ENCODE measurements at regions not wholly inside any gene's neighbourhood (a gene's known extent, or its start where the extent isn't known, plus 50 kb on each side); places are given as distances from the start of the nearest gene placed in this dataset.

DNA sequence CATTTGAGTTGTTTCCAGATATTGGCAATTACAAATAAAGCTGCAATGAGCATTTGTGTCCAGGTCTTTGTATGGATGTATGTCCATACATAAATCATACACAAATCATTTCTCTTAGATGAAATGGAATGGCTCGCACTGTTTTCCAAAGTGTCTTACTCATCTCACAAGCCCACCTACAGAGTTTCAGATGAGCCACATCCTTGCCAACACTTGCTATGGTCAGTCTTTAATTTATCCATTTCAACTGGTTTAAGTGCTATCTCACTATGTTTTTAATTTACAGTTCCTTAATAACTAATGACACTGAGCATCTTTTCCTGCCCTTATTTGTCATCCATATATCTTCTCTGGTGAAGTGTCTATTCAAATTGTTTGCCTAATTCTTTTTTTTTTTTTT is 132.9 kb upstream of the DIO3 start:
- Histone ChIP-seq H3K4me2 (ENCODE audit: low read depth, low read length) (no peak overlapping the region), H3K27ac (ENCODE audit: low read length) (no peak overlapping the region), H3K27me3 (replicated peaks; ENCODE audit: insufficient read depth, low read length) (peaks cover 31% of the 10 kb centered on the region), H3K4me1 (ENCODE audit: low read length) (no peaks in the 10 kb centered on the region), H3K79me2 (ENCODE audit: low read length) (no peaks in the 10 kb centered on the region), H3K9me2 (replicated peaks; ENCODE audit: insufficient read depth, low read length) (no peaks in the 10 kb centered on the region), H3K36me3 (replicated peaks; ENCODE audit: insufficient read depth, low read length) (no peaks in the 10 kb centered on the region), H2AFZ (ENCODE audit: low read length) (no peak overlapping the region), H3K9ac (ENCODE audit: low read length) (no peak overlapping the region), H3F3A (ENCODE audit: insufficient read depth, low read length) (no peaks in the 10 kb centered on the region), H3K4me3 (ENCODE audit: low read length) (no peak overlapping the region), H3K9me3 (replicated peaks; ENCODE audit: insufficient read depth, low read length) (no peaks in the 10 kb centered on the region), H4K20me1 (ENCODE audit: insufficient read depth, low read length) (no peaks in the 10 kb centered on the region)
- no peak for DNase-seq
- TF ChIP-seq, protein P1, sequence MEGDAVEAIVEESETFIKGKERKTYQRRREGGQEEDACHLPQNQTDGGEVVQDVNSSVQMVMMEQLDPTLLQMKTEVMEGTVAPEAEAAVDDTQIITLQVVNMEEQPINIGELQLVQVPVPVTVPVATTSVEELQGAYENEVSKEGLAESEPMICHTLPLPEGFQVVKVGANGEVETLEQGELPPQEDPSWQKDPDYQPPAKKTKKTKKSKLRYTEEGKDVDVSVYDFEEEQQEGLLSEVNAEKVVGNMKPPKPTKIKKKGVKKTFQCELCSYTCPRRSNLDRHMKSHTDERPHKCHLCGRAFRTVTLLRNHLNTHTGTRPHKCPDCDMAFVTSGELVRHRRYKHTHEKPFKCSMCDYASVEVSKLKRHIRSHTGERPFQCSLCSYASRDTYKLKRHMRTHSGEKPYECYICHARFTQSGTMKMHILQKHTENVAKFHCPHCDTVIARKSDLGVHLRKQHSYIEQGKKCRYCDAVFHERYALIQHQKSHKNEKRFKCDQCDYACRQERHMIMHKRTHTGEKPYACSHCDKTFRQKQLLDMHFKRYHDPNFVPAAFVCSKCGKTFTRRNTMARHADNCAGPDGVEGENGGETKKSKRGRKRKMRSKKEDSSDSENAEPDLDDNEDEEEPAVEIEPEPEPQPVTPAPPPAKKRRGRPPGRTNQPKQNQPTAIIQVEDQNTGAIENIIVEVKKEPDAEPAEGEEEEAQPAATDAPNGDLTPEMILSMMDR (IDR thresholded peaks at IDR 0.05; ENCODE audit: low read length), result no peak
- no peak for TF ChIP-seq EZH2 (optimal IDR thresholded peaks at IDR 0.05; ENCODE audit: low read depth, low read length)
- TF ChIP-seq EZH2phosphoT487 (IDR thresholded peaks at IDR 0.05; ENCODE audit: low read length), result no peak

DNA sequence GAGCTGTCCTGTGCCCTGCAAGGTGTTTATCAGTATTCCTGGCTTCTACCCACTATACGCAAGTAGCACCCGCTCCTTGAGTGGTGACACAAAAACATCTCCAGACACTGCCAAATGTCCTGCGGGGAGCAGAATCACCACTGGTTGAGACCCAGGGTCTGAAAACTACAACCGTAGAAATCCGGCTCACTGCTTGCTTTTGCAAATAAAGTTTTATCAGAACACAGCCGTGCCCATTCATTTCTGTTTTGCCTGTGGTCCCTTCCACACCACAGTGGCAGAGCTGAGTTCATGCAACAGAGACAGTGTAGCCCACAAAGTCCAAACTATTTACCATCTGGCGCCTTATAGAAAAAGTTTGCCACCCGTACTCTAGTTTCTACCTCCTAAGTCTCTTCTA is 125.7 kb upstream of the DIO3 start:
- DNase-seq, result no peak
- Histone ChIP-seq H3K27me3 (replicated peaks; ENCODE audit: insufficient read depth, low read length) (peaks cover 50% of the 10 kb centered on the region; the same call in 1 of the 2 replicates), H3K4me3 (ENCODE audit: low read length) (no peak overlapping the region)

DNA sequence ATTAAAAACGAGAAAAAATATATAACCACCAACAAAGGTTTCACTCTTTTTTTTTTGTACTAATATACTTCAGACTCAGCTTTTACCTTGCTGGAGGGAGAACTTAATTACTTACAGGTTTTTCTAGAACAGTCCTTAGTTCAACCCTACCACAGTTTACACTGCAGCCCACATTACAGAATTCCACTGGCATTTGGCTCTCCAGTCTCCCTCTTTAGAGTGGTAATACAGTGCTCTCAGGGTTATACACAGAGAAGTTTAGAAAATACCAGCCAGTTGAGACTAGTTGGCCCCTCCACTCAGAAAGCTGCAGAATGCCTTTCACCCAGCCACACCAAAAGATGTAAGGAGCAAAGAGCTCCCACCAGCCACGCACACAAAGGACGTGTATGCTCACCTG is 122.3 kb upstream of the DIO3 start:
- no peaks in the 10 kb centered on the region for H4K20me1 ChIP-seq (ENCODE audit: insufficient read depth, low read length)
- H3K27ac ChIP-seq (ENCODE audit: low read length), result no peak overlapping the region
- peaks cover 52% of the 10 kb centered on the region for H3K27me3 ChIP-seq (replicated peaks; ENCODE audit: insufficient read depth, low read length)
- no peaks in the 10 kb centered on the region for H3K4me1 ChIP-seq (ENCODE audit: low read length)
- TF ChIP-seq EZH2 (optimal IDR thresholded peaks at IDR 0.05; ENCODE audit: low read depth, low read length) (no peak), EZH2phosphoT487 (IDR thresholded peaks at IDR 0.05; ENCODE audit: low read length) (no peak)
- TF ChIP-seq, protein P1 (IDR thresholded peaks at IDR 0.05; ENCODE audit: low read length), result no peak
- no peak overlapping the region for H3K4me2 ChIP-seq (ENCODE audit: low read depth, low read length)
- no peaks in the 10 kb centered on the region for H3K9me3 ChIP-seq (replicated peaks; ENCODE audit: insufficient read depth, low read length)
- DNase-seq, result no peak
- H3K36me3 ChIP-seq (replicated peaks; ENCODE audit: insufficient read depth, low read length), result no peaks in the 10 kb centered on the region
- no peaks in the 10 kb centered on the region for H3K9me2 ChIP-seq (replicated peaks; ENCODE audit: insufficient read depth, low read length)
- no peaks in the 10 kb centered on the region for H3K79me2 ChIP-seq (ENCODE audit: low read length)
- no peaks in the 10 kb centered on the region for H3F3A ChIP-seq (ENCODE audit: insufficient read depth, low read length)
- H3K9ac ChIP-seq (ENCODE audit: low read length), result no peak overlapping the region
- no peak overlapping the region for H3K4me3 ChIP-seq (ENCODE audit: low read length)
- H2AFZ ChIP-seq (ENCODE audit: low read length), result no peak overlapping the region

More for the DNA sequence above, 125.7 kb upstream of the DIO3 start:
- Histone ChIP-seq H3K4me1 (ENCODE audit: low read length) (no peaks in the 10 kb centered on the region), H3K9ac (ENCODE audit: low read length) (no peak overlapping the region), H3K79me2 (ENCODE audit: low read length) (no peaks in the 10 kb centered on the region), H4K20me1 (ENCODE audit: insufficient read depth, low read length) (no peaks in the 10 kb centered on the region), H3K9me2 (replicated peaks; ENCODE audit: insufficient read depth, low read length) (no peaks in the 10 kb centered on the region), H3F3A (ENCODE audit: insufficient read depth, low read length) (no peaks in the 10 kb centered on the region), H3K4me2 (ENCODE audit: low read depth, low read length) (no peak overlapping the region), H2AFZ (ENCODE audit: low read length) (no peak overlapping the region), H3K36me3 (replicated peaks; ENCODE audit: insufficient read depth, low read length) (no peaks in the 10 kb centered on the region), H3K27ac (ENCODE audit: low read length) (no peak overlapping the region), H3K9me3 (replicated peaks; ENCODE audit: insufficient read depth, low read length) (no peaks in the 10 kb centered on the region)
- no peak for TF ChIP-seq EZH2phosphoT487 (IDR thresholded peaks at IDR 0.05; ENCODE audit: low read length)
- TF ChIP-seq, protein P1 (IDR thresholded peaks at IDR 0.05; ENCODE audit: low read length), result no peak
- no peak for TF ChIP-seq EZH2 (optimal IDR thresholded peaks at IDR 0.05; ENCODE audit: low read depth, low read length)

Measured in MM.1S (cell line).